NCI-H128 (cell line): ENCODE measurements at regions not wholly inside any gene's neighbourhood (a gene's known extent, or its start where the extent isn't known, plus 50 kb on each side); places are given as distances from the start of the nearest gene placed in this dataset.
"Not testable (repeated sequence)": the region's sequence is repeated elsewhere in the genome, so short reads cannot be mapped to it uniquely, and the experiment has no call there.

Experiments
- DNase-seq: peaks from one replicate; lab custom pipeline; 2025; ENCODE audit not compliant: unreplicated experiment; lab: John Stamatoyannopoulos, UW

DNA sequence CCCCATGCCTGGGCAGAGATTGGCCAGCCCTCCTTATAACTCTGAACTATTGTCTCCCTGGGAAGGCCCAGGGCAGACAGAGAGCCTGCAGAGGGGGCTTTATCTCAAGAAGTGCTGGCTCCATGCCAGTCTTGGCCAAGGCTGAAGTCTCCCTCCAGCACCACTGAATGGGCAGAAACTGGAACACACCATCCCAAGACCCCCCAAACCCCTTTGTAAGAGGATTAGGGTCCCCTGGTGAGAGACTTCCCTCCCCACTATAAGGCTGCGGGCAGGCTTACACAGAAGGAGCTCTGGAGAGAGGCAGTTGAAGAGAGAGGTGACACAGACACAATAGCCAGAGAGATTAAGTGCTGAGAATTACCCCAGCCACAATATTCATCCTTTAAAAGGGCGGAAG lies 97.2 kb downstream of the NAV1 start:
- no peak for DNase-seq

GRCh38 chr1:201636510-201636971 lies 97.6 kb downstream of the NAV1 start:
- no peak for DNase-seq

DNA sequence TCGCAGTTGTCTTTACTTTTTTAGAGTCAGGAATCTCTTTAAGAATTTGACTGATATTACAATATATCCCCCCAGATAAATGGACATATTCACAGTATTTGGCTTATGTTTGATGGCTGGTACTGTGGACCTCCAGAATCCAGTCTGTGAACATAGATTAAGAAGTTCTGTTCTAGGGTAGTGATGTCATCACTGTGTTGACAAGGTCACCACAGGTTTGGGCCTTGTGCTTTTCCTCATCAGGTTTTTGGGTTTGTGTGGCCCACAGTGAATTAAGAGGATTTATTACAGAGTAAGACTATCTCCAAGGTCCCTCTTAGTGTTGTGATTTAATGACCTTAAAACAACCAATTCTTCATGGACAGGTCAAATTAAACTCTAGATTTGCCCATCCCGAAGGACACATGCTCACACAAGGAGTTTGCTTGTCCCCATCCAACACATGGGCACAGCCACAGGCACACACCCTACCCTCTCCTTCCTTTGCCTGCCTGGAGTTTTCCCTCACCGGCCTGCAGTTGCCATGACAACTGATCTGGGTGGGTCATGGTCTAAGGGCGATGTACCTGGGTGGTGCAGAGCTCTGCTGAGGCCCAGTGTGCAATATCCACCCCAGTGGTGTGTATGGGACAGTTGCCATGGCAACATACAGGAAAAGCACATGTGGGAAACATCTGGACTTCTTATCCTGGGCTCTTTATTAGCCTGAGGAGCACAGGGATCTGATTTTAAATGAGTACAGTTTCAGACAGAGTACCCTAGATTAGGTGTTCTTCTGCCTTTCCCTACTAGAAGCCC lies 98.6 kb downstream of the NAV1 start:
- no peak for DNase-seq

DNA sequence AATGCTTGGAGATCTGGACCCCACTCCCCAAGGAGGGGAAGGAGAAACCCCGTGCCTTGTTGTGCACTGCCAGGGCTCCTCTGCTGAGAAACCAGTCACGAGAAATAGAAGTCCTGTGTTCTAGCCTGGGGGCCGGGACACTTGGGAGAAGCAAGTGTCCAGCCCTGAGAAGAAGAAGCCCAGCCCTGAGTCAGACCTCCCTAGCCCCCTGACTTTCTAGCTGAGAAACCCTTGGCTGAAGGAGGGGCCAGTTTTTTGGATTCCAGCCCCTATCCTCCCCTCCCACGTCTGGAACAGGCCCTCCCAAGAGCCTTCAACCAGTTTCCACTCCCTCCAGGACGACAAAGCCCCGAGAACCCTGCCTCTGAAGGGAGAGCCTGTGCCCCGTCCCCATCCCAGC lies 100.5 kb downstream of the NAV1 start:
- no peak for DNase-seq

DNA sequence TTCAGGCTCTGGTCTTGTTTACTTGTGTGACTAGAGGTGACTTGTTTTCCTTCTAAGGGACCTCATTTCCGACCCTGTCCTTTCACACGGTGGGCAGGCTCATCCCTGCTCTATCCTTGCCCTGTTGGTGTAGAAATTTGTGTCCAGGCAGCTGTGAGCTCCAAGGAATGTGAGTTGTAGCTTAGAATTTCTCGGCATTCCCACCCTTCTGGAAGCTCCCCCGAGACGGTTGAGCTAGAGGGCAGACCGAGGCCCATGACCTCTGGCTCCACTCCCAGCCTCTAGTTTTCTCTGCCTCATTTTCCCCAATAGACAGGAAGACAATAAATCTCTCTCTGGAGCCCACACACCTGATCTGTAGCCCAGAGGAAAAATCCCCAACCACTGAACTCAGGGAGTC lies 100.9 kb downstream of the NAV1 start:
- no peak for DNase-seq

DNA sequence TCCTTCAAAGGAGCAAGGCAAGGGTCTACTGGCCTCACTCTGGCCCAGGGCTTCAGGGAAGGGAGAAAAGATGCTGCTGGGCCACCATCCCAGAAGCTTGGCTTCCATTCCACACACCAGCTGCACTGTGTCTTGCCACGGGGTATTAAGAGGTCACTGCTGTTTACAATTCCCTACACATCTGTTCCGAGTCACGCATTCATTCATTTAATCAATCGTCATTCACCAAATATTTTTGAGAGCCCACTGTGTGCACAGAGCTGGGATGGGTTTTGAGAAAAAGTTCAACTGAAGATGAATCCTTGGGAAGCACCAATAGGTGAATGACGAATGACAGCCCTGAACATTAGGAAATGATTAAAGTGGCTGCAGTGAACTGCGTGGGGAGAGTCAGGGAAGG lies 101.7 kb downstream of the NAV1 start:
- no peak for DNase-seq

DNA sequence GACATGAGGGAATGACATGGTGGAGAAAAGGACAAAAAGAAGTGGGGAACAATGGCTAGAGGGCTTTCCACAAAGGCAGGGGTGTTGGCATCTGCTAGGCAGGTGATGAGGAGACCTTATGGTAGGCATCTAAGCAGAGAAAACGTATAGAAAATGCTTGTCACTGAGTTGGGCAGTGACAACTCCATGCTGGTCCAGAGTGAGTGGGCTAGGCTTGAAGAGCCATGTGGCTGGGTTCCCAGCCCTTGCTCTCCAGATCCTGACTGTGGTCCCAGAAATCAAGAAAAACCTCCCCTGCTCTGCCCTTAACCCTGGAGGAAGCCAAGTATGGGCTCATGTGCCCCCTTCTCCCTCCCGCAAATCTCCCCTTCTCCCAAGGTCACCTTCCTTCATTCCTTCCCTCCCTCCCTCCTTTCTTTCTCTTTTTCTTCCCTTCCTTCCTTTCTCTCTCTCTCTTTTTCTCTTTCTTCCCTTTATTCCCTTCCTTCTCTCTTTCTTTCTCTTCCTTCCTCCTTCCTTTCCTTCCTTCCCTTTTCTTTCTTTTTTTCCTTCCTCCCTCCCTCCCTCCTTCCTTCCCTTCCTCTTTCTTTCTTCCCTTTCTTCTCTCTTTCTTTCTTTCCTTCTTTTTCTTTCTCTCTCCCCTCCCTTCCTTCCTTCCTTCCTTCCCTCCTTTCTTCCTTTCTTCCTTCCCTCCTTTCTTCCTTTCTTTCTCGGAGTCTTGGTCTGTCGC lies 102.8 kb downstream of the NAV1 start:
- DNase-seq: no peak

DNA sequence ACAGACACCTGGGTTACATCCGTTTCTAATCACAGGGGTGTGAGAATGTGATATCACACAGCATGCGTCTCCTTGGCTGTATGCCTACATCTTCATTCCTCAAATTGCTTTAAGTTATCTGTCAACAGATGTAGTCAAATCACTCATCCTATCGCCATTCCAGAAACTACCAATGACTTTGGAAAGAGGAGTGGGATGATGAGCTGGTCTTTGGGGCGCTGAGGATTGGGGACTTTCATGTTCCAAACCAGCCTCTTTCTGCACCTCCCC lies 104.8 kb downstream of the NAV1 start:
- no peak for DNase-seq

GRCh38 chr1:201644197-201644596 lies 105.3 kb downstream of the NAV1 start:
- DNase-seq: no peak

GRCh38 chr1:201645000-201645399 lies 106.1 kb downstream of the NAV1 start:
- DNase-seq: not testable (repeated sequence)

DNA sequence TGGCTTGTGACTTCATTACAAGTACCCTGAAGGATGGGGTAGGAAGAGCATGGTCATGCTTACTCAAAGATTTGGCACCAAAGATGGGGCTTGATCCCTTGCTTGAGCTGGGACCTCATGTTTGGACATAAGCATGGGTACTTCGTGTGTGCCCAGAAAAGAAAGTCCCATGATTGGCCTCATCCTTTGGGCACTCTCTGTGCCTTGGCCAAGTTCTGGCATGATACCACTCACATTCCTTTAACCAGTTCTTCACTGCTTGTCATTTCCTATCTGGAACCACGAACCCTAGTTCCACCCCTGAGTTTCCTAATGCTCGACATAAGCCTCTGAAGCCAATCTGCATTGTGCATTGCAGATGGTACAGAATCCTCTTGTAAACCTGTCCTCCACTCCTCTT lies 107.0 kb downstream of the NAV1 start:
- DNase-seq: no peak

GRCh38 chr1:201646411-201647022 lies 107.6 kb downstream of the NAV1 start:
- DNase-seq: no peak

DNA sequence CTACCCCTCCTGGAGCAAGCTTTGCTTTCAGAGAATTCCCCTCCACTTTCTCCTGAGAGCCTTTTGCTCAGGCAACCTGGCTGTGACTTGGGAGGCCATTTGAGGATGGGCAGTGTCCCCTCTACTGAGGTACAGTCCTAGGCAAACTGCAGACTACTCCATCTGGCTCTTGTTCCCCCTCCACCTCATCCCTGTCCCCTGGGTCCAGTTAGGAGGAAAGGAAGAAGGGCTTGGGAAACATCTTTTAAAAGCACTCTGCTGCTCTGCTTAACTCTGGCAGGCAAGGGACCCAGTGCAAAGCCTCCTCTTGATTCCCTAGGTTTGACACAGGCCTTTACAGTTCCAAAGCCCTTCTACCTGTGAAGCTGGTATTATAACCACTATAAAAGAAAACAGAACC lies 108.2 kb downstream of the NAV1 start:
- DNase-seq: no peak

DNA sequence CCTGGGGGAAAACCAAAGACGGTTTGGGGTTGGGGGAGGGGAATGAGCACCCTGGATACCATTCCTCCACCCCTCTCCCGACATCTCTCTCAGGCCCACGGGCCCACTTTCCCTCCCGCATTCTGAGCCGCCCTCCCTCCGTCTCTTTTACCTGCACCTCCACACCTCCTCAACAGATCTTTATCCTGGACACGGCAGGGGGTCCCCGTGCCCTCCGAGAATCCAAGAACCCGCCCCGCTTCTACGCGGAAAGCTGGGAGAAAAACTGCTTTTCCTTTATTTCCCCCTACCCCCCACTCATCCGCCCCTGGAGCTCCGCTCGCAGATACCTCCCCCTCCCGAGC lies 108.8 kb downstream of the NAV1 start:
- DNase-seq: no peak

GRCh38 chr1:201648066-201648906 lies 109.4 kb downstream of the NAV1 start:
- peak; percentile 25 for DNase-seq

GRCh38 chr1:201648907-201649721 lies 110.2 kb downstream of the NAV1 start:
- DNase-seq: no peak

- peak; percentile 79 for DNase-seq
Observed at GRCh38 chr1:201649761-201650622, 111.1 kb downstream of the NAV1 start.

DNA sequence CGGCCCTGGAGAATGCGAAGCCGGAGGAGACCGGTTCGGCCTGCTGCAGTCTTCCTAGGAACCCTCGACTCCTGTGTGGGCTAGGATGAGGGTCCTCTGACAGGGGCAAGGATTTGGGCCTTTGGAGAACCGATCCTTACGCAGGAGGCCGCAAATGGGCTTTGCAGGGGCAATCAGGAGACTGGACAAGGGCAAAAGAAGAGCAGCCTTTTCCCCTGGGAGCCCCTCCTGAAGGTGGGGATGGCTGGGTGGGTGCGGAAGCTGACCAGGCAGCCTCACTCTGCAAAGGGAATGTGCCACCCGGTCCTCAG lies 111.7 kb downstream of the NAV1 start:
- no peak for DNase-seq

DNA sequence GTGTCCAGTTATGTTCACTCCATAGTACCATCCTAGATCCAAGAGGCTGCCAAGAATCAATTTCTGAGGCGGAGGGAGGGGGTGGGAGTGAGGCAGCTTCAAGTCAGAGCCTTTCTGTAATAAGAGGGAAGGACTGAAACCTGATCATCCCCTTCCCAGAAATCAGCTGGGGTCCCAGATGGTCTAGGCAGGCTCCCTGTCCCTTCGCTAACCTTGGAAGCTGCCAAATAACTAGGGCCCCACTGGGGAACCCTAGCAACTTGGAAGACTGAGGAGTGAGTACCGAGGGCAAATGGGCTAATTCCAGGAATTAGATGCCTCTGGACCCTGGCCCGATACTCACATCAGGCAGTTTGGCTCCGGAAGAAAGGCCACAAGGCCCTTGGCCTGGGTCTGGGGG lies 113.3 kb downstream of the NAV1 start:
- DNase-seq: no peak

- DNase-seq: no peak
Observed at GRCh38 chr1:201653233-201653632, 114.3 kb downstream of the NAV1 start.
